Epithelial cell of prostate (primary cell): ENCODE measurements at regions not wholly inside any gene's neighbourhood (a gene's known extent, or its start where the extent isn't known, plus 50 kb on each side); places are given as distances from the start of the nearest gene placed in this dataset.
"Not testable (repeated sequence)": the region's sequence is repeated elsewhere in the genome, so short reads cannot be mapped to it uniquely, and the experiment has no call there.

ENCODE experiments used
- DNase-seq: peaks from one replicate; pipeline ENCODE4 v3.0.0-alpha.2; 2011; ENCODE audit warnings: low read depth, low spot score
- H3K27ac ChIP-seq: fragments of 450-650 bp; 2 replicates; pipeline ENCODE4 v1.5.1; 2017; ENCODE audit warnings: mild to moderate bottlenecking

GRCh38 chr12:73001806-73002205 is 729.6 kb downstream of the TRHDE start:
- DNase-seq, H3K27ac ChIP-seq: not testable (repeated sequence)

DNA sequence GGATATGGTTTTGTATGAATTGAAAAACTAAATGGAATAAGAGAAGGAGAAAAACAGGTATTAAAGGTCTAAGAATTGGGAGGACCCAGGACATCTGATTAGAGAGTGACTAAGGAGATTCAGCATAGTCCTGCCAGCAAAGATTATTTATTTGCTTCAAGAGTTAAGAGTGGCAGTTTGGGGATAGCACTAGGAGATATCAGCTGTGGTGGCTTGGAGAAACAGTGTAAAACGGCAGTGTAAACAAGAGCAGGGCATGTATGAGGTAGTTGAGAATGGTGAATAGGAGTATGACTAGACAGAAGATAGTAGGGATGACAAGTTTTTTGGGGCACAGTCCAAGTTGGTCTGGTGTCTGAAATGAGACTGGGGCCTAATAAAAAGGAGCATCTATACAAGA is 730.3 kb downstream of the TRHDE start:
- H3K27ac ChIP-seq, result not testable (repeated sequence)

GRCh38 chr12:73009138-73009834 is 737.1 kb downstream of the TRHDE start:
- DNase-seq, H3K27ac ChIP-seq: not testable (repeated sequence)

More for the DNA sequence above, 730.3 kb downstream of the TRHDE start:
- DNase-seq, result not testable (repeated sequence)

DNA sequence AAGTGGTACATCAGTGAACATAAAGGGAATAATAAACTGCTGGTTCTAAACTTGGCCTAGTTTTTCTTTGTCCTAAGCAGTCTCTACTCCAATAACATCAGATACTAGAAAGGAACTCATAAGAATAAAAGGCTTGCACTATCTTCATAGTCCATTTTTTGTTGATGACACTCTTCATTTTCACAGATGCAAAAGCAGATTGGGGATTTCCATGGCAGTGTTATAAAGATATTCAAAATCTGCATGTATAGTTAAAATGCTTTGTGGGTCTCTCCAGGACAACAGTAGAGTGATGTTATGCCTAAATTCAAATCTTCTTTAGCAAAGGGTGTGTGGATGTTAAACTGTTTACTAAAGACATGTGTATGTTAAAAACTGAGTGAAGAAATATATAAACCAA is 745.8 kb downstream of the TRHDE start:
- no peak for DNase-seq

GRCh38 chr12:73053893-73054292 is 781.7 kb downstream of the TRHDE start:
- H3K27ac ChIP-seq, result no peak overlapping the region
- DNase-seq, result no peak

More for the DNA sequence above, 745.8 kb downstream of the TRHDE start:
- H3K27ac ChIP-seq, result no peak overlapping the region

- DNase-seq, result no peak
- H3K27ac ChIP-seq, result no peak overlapping the region
Measured at GRCh38 chr12:73057428-73057827, 785.3 kb downstream of the TRHDE start.

- DNase-seq, result no peak
- H3K27ac ChIP-seq, result no peak overlapping the region
Measured at GRCh38 chr12:73065913-73066312, 793.7 kb downstream of the TRHDE start.

DNA sequence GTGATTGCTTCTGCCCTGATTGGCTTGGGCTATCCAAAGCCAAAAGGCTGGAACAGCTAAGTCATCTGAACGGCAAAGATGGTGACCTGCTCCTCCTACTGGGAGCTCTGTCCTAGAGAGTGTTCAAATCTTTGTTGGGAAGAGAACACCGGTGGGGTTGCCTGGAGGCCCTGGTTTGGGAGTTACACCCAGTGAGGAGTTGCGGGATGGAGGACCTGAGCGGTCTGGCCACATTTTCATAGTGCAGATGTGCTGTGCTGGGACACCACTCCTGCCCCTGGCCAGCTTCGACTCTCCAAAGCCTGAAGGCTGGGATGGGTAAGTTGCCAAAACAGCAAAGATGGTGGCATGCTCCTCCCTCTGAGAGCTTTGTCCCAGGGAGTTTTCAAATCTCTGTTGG is 795.4 kb downstream of the TRHDE start:
- no peak overlapping the region for H3K27ac ChIP-seq
- no peak for DNase-seq

- no peak for DNase-seq
- H3K27ac ChIP-seq, result no peak overlapping the region
Measured at GRCh38 chr12:73072214-73072613, 800.0 kb downstream of the TRHDE start.

- H3K27ac ChIP-seq, result no peak overlapping the region
- DNase-seq, result no peak
Measured at GRCh38 chr12:73076760-73077159, 804.6 kb downstream of the TRHDE start.

DNA sequence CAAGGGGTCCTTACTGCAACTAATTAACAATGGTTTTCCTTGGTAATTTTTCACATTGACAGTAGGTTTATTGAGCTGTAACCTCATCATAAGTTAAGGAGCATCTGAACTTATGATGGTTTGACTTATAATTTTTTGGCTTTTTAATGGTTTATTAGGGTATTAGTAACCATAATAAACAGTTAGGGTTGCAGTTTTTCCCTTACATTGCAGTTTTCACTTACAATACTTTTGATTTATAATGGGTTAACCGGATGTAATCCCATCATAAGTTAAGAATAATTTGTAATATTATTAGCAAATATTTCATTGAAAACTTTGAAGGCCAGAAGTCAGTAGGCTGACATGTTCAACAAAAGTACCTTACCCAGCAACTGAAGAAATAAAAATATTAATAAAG is 811.6 kb downstream of the TRHDE start:
- H3K27ac ChIP-seq, result no peak overlapping the region
- DNase-seq, result no peak

DNA sequence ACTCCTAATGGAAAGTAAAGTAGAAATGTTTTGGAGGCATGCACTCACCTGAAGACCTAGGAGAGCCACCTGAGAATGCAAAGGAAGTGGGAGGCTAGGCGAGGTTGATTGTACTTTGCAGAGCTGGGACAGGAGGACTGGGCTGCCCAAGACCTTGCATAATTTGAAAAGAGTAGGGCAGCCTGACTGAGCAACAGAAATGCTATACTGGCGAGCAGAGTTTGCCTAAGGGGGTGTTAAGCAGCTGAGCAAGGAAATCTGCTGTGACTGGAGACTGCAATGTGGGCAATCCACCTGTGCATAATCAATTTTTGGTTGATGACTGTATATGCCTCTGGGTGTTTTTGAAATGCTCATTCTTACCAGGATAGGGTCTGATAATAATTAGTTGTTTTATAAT is 834.1 kb downstream of the TRHDE start:
- no peak overlapping the region for H3K27ac ChIP-seq
- no peak for DNase-seq

- H3K27ac ChIP-seq, result no peak overlapping the region
- no peak for DNase-seq
Measured at GRCh38 chr12:73106896-73107295, 834.7 kb downstream of the TRHDE start.

- DNase-seq, result no peak
- H3K27ac ChIP-seq, result no peak overlapping the region
Measured at GRCh38 chr12:73110816-73111215, 838.6 kb downstream of the TRHDE start.

DNA sequence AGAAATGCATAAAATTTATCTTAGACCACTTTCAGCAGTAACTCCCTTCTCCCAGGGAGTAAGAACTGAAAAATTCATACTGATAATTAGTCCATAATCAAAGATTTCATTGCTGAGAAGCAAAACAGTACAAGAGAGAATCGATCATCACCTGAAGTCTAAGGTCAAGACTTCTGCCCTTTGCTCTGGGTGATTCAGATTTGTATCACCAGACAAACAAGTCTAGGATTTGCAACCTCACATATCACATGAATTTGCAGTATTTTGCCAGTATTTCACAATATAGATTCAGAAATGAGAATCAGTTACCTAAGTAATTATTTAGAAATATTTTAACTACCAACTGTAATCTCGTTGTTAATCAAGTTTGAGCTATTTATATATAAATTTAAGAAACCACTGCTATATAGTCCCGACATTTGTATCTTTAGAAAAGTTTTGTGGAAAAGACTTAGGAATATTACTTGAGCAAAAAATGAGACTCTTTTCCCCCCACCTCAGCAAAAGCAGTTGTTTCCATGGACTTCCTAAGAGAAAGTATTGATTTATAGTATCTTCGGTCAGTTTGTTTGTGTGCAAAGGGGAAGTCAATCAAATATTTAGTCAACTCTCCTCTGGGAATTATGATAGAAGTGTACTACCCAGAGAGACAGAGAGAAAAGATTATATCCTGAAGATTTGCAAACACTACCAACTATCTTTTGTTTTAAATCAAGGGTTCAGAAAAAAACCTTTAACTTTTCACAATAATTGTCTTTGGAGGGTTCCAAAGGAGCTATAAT is 840.1 kb downstream of the TRHDE start:
- no peak for DNase-seq
- H3K27ac ChIP-seq, result no peak overlapping the region

- no peak for DNase-seq
- no peak overlapping the region for H3K27ac ChIP-seq
Measured at GRCh38 chr12:73124480-73124879, 852.3 kb downstream of the TRHDE start.

- no peak overlapping the region for H3K27ac ChIP-seq
- no peak for DNase-seq
Measured at GRCh38 chr12:73125148-73125547, 853.0 kb downstream of the TRHDE start.

DNA sequence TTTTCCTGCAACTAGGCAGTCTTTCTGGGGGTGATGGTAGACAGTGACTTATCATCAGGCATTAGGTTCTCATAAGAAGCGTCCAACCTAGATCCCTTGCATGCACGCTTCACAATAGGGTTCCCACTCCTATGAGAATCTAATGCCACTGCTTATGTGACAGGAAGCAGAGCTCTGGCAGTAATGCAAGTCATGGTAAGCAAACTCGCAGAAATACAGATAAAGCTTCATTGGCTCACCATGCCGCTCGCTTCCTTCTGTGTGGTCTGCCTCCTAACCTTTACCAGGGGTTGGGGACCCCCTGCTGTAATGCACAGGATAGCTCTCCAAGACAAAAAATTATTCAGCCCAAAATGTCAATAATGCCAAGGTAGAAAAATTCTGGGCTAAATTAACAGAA is 864.2 kb downstream of the TRHDE start:
- DNase-seq, result no peak
- H3K27ac ChIP-seq, result no peak overlapping the region

DNA sequence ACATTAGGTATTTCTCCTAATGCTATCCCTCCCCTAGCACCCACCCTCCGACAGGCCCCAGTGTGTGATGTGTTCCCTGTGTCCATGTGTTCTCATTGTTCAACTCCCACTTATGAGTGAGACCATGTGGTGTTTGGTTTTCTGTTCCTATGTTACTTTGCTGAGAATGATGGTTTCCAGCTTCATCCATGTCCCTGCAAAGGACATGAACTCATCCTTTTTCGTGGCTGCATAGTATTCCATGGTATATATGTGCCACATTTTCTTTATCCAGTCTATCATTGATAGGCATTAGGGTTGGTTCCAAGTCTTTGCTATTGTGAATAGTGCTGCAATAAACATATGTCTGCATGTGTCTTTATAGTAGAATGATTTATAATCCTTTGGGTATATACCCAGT is 867.5 kb downstream of the TRHDE start:
- not testable (repeated sequence) for DNase-seq, H3K27ac ChIP-seq

- H3K27ac ChIP-seq, result no peak overlapping the region
- no peak for DNase-seq
Measured at GRCh38 chr12:73158341-73158740, 886.2 kb downstream of the TRHDE start.

DNA sequence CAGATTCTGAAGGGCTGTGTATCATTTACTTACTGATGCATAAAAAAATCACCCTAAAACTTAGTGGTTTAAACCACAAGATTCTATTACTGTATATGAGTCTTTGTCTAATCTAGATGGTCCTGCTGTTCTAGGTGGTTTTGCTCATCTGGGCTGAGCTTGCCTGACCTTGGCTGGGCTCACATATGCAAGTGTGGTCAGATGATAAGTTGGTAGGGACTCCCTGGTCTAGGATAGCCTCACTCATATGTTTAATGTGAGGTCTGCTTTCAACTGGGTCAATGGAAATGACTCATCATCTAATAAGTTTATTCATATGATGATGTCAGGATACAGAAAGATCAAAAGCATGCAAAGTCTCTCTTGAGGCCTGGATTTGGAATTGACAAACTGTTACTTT is 887.8 kb downstream of the TRHDE start:
- no peak for DNase-seq
- H3K27ac ChIP-seq, result no peak overlapping the region

- DNase-seq, result no peak
- no peak overlapping the region for H3K27ac ChIP-seq
Measured at GRCh38 chr12:73161970-73162369, 889.8 kb downstream of the TRHDE start.
